Cardiac septum (tissue), 1 donor: ENCODE measurements at regions not wholly inside any gene's neighbourhood (a gene's known extent, or its start where the extent isn't known, plus 50 kb on each side); places are given as distances from the start of the nearest gene placed in this dataset.

Source experiments
- DNase-seq: peaks from one replicate; pipeline ENCODE4 v3.0.0-alpha.2; 2020; ENCODE audit warnings: low spot score
- intact Hi-C: fragments of 100-400 bp; cut with DNase I; formaldehyde crosslinking; loops from one replicate; pipeline ENCODE4 v1.14.0; 2022
- donor health status: DM: no; HTN: no; CAD: no.

DNA sequence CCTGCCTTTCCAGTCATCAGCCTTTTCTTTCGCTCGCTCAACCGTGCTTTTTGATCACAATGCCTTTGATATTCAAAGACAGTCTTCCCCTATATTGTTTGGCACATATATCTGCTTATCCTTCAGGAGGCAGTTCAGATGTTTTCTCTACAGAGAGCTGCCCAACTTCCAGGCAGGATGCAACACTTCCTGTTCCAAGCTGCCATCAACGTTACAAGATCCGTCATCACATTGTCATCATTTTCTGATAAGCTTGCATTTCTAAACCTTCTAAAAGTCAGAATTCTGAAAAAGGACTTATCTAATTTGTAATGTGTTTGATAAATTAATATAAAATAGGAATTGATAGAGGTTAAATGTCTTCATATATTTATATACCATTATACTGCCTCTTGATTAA is 574.2 kb downstream of the TBC1D4 start:
- no peak for DNase-seq
- intact Hi-C loops = no loop called here

DNA sequence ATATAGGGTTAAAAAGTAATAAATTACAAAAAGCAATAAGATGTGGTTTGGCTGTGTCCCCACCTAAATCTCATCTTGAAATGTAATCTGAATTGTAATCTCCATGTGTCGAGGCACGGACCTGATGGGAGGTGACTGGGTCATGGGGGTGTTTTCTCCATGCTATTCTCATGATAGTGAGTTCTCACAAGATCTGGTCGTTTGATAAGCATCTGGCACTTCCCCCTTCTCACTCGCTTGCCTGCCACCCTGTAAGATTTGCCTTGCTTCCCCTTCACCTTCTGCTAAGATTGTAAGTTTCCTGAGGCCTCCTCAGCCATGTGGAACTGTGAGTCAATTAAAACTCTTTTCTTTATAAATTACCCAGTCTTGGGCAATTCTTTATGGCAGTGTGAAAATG is 577.4 kb downstream of the TBC1D4 start:
- DNase-seq = no peak
- intact Hi-C loops = no loop called here

DNA sequence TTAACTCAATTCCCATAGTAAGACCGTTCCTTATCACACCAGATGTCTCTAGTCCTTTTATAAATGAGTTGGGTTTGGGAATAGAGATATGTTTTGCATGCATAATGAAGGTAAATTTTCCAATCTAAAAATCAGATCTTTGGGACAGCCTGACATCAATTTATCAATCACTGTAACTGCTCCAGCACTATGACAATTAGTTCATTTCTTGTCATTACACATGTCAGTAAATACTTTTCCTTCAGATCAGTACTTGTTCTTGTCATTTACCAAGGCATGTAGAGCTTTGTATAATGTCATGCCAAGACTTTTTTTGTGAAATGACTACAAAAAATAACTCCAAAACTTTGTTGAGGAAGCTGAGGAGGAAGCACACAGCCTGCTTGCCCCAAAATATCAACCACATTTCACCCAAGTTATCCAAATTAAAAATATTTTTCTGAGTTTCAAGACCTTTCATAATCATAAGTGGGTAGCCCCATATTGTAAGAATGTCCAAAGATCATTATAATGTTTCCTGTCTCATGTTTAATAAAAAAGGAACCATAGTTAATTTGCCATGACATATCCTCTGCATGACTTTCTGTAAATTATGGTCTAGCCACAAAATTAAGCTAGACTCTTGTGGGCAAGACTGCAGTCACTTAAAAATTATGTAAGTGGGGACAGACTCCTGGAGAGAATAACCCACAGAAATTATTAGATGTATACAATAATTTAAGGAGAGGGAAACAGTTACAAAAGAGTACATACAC is 586.8 kb downstream of the TBC1D4 start:
- DNase-seq = no peak
- intact Hi-C loops = no loop called here

DNA sequence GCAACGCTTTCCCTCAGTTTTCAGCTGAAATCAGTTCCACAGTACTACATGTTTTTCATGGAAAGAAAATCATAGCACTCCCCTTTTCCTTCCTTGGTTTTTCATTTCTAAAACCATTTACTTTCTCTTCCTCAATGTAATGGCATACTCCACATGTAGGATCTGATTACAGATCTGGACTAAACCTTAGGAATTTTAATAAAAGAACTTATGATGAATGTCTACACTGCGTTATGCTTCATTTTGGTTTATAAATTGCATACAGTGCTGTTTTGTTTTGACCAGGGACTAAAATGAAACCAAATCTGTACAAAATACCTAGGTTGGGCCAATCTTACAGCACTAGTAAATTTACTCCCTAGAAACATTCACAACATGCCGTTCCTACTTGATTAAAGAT is 589.9 kb downstream of the TBC1D4 start:
- intact Hi-C loops = no loop called here
- no peak for DNase-seq

DNA sequence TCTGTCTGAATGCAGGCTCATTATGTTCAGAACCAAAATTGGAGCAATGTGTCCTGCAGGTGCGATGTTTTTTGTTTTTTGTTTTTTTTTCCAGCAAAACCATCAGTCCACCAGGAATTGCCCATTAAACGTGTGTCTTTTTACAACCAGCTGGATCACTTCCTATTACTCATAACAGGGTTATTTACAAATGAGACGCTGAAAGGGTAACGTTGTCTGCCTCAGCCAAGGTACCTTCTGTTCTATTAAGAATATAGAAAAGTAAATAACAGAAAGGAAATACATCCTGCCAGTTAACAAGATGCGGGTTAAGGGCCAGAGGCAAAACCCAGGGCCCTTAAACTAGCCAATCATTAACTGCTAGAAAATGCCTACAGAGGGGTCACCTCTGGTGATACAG is 590.4 kb downstream of the TBC1D4 start:
- no peak for DNase-seq
- intact Hi-C loops = no loop called here

DNA sequence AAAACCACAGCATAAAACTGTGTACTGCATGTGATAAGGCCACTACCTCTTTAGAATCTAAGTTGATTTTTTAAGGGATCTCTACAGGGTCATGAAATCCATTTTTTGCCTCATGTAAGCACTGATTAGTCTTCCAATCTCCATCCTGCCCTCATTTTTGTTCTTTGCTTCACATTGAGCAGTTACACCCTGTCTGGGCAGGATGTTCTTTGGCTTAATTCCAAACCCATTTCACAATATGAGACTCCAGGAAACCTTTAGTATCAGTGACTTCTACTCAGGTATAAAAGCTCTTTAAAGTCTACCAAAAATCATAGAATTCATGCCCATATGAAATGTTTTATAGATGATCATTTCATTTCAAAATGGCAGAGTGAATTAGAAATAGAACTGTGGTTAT is 592.6 kb downstream of the TBC1D4 start:
- DNase-seq = no peak
- intact Hi-C loops = no loop called here

DNA sequence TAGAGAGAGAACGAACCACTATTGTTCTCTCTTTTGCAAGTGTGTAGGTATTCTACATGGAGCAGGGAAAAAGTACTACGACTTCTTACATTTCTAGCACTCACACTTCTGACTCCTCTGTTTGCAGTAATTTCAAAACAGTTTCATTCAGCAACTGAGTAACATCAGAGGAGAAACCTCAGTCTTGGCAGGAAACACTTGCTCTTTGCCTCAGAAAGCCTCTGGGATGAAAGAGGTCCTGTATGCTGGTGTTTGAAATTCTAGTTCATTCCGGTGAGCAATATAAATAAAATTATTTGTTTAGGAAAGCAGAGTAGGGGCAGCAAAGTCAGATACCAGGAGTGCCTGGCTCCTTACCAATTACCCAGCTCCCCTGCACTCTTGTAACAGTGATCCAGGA is 595.5 kb downstream of the TBC1D4 start:
- intact Hi-C loops = no loop called here
- no peak for DNase-seq

DNA sequence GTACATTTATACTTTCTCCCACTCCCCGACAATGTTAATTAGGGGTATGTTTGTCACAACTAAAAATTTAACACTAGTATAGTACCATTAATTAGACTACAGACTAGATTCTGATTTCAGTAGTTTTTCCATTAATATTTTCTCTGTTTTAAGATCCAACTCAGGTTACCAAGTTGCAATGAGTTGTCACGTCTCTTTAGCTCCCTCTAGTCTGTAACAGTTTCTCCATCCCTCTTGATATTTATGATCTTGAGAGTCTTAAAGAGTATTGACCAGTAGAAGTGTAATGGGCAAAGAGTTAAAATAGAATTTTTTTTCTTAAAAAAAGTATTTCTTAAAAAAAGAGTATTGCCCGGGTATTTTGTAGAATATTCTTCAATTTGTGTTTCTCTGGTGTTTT is 598.1 kb downstream of the TBC1D4 start:
- no peak for DNase-seq
- intact Hi-C loops = no loop called here

DNA sequence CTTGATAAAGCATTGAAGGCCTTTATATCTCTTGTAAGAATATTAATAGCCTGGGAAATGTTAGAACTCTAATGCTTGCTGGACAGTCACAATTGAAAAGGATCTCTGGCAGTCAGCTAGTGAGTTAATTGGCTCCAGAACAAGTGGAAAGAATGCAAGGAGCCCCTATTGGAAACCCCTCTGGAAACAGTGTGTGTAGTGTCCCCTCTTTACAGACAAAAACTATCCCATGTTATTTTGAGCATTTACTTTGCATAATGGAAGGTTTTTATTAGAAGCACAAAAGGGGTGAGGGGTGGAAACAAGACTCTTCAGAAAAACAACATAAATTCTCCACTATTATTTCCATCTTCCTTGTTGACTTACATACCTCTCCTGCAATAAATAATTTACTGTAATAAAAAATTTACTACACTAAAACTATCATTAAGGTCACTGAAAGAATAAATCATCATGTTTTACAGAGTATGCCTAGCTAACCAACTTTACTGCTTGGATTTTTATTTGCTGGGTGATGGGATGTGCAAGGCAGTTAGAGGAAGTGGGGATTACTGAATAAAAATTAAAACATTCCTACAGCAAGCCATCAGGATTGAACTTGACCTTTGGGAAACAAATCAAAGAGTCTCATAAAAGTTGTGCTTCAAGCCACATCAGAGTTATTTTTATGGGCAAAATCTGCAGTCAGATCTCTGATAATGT is 610.4 kb downstream of the TBC1D4 start:
- no peak for DNase-seq
- intact Hi-C loops = no loop called here

DNA sequence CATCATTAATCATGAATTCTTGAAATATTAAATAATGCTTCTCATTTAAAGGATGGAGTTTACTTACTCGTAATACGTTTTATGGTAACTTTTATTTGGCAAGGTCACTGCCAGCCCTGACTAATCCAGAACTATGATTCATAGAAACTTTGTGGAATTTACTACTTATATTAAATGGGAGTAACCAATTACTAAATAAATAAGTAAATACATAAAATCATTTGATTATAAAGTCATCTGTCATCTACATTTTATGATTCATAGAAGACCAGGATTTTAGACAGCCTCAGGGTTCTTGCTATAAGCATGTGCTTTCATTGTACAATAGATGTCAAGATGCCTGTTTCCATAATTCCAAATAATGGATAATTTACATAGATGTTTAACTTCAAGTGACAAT is 611.1 kb downstream of the TBC1D4 start:
- intact Hi-C loops = no loop called here
- DNase-seq = no peak

DNA sequence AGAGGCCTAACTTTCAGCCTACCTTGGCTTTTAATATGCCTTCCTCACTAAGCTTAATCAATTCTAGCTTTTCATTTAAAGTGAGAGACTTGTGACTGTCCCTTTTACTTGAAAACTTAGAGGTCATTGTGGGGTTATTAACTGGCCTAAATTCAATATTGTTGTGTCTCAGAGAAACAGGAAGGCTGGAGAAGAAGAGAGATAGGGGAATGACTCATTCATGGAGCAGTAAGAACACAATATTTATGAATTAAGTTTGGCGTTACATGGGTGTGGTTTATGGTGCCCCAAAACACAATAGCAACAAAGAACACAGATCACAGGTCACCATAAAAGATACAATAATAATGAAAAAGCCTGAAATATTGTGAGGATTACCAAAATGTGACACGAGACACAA is 612.1 kb downstream of the TBC1D4 start:
- intact Hi-C loops = no loop called here
- no peak for DNase-seq

DNA sequence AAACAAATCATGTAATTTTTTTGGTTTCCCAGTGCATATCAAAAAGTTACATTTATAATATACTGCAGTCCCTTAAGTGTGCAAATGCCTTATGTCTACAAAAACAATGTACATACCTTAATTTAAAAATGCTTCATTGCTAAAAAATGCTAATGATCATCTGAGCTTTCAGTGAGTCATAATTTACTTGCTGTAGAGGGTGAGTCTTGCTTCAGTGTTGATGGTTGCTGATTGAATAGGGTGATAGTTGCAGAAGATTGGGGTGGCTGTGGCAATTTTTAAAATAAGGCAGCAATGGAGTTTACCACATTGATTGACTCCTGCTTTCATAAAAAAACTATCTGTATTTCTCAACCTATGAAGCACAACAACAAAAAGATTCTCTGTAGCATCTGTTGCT is 613.9 kb downstream of the TBC1D4 start:
- DNase-seq = no peak
- intact Hi-C loops = no loop called here

DNA sequence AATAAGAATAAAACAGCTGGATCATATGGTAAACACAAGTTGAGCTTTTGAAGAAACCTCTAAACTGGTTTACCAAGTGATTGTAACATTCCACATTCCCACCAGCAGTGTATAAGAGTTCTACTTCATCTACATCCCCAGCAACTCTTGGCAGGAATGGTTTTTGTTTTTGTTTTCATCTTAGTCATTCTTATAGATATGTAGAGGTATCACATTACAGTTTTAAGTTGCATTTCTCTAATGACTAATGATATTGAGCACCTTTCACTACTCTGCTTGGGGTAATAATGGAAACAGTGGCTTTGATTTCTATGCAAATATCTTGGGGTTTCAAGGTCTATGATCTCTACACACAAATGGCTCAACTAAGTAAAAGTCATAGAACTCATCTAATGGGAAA is 614.5 kb downstream of the TBC1D4 start:
- DNase-seq = no peak
- intact Hi-C loops = no loop called here

DNA sequence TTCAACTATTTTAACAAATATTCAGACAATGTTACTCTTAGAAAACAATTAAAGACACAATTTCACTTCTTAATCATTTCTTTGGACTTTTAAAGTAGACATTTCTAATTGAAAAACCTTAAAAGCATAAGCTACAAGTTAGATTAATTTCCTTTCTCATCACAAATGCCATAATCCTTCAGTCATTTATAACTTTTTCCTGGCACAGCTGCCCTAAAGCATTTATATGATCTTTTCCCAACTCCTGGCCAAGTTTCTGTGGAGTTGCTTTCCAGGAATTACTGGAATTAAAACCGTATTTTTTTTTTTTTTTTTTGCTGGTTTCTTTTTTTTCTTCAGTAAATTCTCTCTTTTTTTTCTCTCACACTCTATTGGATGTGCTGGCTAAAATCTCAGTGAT is 615.9 kb downstream of the TBC1D4 start:
- no peak for DNase-seq
- intact Hi-C loops = no loop called here

DNA sequence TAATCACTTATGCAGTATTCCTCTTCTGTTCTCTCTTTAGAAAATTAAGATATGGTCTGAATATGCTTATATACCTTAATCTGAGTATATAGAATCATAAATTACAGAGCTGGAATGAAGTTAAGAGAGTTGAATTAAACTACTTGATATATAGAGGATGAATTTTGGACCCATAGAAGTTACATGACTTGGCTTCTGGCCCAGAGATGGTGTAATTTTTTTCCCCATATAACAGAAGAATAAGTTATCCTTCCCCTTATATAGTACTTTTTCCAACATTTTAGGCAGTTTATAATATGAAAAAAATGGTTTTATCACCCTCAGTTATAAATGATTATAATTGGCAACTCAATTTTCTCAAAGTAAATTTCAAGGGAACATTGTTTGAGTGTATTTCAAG is 616.3 kb downstream of the TBC1D4 start:
- DNase-seq = no peak

DNA sequence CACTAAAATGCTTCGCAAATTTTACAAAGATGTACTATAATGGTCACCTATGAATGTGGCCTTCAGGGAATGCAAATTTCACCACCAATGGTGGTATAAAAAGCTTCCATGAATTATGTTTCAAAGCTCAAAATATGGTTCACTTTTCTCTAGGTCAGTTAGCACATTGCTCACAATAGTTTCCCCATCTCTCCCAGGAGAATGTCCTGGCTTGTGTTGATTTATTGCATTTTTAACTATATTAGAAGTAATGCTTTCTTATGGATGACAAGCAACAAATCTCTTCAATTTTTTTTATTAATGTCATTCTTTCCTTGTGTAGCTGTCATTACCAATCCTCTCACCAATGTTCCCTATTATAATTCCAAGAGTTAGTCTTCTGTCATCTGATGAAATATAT is 621.2 kb downstream of the TBC1D4 start:
- intact Hi-C loops = no loop called here
- DNase-seq = no peak

More for the DNA sequence above, 616.3 kb downstream of the TBC1D4 start:
- intact Hi-C loops = no loop called here

DNA sequence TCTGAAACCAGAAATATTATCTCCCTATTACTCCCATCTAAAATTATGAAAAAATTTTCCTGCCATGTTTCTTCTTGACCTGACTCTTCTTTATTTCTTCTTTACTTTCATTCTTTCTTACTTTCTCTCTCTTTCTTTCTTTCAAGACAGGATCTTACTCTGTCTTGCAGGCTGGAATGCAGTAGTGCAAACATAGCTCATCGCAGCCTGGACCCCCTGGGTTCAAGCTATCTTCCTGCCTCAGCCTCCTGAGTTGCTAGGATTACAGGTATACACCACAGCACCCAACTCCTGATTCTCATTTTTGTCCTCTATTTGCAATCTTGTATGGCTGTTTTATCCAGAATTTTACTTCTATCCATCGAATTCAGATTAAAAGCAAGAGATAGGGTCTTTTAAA is 631.1 kb downstream of the TBC1D4 start:
- intact Hi-C loops = no loop called here
- DNase-seq = no peak

DNA sequence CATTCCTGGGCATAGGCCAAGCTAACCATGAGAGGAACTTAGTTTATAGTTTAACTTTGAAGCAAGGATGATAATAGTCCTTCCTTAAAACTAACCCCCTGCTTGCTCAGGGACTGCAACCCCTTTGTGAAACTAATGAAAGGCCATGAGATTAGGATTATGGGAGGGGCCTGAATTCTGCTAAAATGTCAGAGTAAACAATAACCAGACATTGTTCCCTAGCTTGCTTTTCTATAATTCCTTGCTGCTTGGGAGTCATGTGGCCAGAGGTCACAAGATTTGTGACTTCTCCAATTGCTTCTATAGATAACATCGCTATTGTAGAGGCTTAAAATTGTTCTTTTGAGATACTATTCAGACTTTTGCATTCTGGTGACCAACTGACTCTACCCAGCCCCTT is 634.0 kb downstream of the TBC1D4 start:
- no peak for DNase-seq
- intact Hi-C loops = no loop called here

DNA sequence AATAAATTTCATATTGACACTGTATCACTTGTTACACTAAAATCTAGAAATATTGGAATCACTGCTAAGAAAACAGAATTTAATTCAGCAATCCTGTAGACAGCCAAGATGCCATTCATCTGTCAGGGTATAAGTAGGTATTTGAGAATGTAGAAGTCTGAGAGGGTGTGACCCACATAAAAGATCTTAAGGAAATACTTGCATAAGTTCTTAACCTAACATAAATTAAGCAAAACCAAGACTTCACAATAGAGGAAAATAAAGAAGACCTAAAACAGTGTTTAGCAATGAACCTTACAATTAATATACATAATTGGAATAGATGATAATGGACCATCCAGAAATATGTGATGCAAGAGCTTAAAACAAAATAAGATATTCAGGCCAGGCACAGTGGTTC is 636.2 kb downstream of the TBC1D4 start:
- intact Hi-C loops = no loop called here
- DNase-seq = no peak

DNA sequence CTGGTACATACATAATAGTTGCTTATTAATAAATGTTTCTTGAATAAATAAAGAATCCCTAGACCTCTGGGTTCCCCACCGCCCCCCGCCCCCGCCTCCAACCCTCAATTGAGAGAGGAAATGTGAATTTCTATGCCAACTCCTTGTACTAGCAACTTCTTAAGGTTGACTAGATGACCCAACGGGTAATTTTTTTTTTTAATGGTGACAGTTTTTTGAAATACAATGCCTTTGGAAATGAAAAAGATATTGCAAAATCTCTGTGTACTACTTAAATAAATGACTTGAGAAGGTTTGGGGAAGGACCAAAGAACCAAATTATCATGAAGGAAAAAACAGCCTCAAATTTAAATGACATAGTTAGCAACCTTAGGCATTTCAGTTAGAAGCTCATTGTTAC is 640.3 kb downstream of the TBC1D4 start:
- intact Hi-C loops = no loop called here
- DNase-seq = no peak

DNA sequence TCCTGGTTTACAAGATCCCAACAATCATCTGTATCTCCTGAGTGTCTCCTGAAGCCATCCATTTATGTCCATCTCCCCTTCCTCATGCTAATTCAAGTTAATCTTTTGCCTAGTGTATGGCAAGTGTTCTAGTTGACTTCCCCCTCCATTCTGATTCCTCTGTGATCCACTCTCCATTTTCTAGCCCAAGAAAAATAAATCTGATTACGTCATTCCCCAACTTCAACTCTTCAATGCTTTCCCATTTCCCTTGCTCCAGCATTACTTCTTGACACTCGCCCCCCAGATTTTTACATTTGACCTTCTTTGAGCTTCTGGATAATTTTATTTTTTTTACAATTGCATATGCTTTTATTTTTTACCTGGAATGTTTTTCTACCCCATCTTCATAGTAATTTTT is 640.8 kb downstream of the TBC1D4 start:
- DNase-seq = no peak
- intact Hi-C loops = no loop called here

DNA sequence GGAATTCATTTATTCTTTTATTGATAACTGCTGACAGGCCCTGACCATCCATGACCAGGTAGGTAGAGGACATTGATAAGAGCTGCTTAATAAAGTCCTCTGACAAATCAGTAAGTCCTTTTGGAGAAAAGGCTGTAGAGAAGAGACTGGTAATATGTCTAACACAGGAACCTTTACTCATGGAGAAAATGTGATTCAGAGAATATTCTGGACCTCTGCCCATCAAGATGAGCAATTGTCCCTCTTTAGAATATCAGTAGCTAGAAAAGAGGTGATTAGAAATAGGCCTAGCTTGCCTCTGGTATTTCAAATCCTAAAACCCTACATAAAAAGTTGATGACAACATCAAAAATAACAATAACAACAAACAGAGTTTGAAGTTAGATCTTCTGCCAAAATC is 642.3 kb downstream of the TBC1D4 start:
- intact Hi-C loops = no loop called here
- no peak for DNase-seq
